ENCODE measurements at regions not wholly inside any gene's neighbourhood (a gene's known extent, or its start where the extent isn't known, plus 50 kb on each side); places are given as distances from the start of the nearest gene placed in this dataset.

DNA sequence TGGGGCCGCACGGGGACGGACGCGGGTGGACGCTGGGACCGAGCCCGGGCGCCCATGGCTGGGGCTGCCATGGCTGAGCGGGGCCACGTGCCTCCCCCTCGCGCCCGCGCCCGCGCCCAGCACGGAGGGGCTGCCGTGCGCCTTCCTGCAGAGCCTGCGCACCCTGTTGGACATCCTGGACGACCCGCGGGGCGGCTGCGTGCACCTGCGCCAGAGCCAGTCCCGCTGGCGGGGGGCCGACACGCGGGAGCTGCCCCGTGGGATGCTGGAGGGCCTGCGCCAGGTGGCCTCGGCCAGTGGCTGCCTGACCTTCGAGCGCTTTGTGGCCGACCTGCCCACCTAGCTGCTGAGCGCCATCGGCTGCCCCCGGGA is 72.5 kb upstream of the KCTD7 start:
- H3K36me3 ChIP-seq, result peaks cover 23% of the 10 kb centered on the region
- H3K9me3 ChIP-seq, result no peaks in the 10 kb centered on the region
- no peak for DNase-seq
- no peaks in the 10 kb centered on the region for H3K27me3 ChIP-seq
- H3K4me1 ChIP-seq, result no peaks in the 10 kb centered on the region
- H3K4me3 ChIP-seq (ENCODE audit: low read depth, low read length), result no peak overlapping the region
- TF ChIP-seq, protein P1, sequence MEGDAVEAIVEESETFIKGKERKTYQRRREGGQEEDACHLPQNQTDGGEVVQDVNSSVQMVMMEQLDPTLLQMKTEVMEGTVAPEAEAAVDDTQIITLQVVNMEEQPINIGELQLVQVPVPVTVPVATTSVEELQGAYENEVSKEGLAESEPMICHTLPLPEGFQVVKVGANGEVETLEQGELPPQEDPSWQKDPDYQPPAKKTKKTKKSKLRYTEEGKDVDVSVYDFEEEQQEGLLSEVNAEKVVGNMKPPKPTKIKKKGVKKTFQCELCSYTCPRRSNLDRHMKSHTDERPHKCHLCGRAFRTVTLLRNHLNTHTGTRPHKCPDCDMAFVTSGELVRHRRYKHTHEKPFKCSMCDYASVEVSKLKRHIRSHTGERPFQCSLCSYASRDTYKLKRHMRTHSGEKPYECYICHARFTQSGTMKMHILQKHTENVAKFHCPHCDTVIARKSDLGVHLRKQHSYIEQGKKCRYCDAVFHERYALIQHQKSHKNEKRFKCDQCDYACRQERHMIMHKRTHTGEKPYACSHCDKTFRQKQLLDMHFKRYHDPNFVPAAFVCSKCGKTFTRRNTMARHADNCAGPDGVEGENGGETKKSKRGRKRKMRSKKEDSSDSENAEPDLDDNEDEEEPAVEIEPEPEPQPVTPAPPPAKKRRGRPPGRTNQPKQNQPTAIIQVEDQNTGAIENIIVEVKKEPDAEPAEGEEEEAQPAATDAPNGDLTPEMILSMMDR (IDR thresholded peaks at IDR 0.05; ENCODE audit: low read depth, low read length), result no peak

DNA sequence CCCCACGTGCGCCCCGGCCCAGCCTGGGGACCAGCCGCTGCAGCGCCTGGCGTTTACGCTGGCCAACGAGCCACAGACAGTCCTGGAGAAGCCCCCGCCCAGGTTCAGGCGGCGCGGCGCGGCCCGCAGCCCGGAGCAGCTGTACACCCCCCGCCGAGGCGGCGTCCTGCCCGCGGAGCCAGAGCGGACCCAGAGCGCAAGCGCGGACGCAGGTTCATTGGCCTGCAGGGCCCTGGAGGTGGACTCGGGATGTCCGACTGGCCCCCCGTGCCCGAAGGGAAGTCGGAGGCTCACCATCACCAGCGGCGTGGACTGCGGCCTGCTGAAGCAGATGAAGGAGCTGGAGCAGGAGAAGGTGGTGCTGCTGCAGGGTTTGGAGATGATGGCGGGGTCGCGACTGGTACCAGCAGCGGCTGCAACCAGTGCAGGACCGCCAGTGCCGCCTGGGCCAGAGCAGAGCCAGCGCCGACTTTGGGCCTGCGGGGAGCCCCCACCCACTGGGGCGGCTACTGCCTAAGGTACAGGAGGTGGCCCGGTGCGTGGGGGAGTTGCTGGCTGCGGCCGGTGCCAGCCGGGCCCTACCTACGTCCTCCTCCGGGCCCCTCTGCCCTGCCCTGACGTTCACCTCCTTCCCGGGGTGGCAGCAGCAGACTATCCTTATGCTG is 72.0 kb upstream of the KCTD7 start:
- H3K4me3 ChIP-seq (ENCODE audit: low read depth, low read length), result no peak overlapping the region
- peaks cover 23% of the 10 kb centered on the region for H3K36me3 ChIP-seq
- TF ChIP-seq, protein P1 (IDR thresholded peaks at IDR 0.05; ENCODE audit: low read depth, low read length), result no peak
- no peaks in the 10 kb centered on the region for H3K4me1 ChIP-seq
- no peaks in the 10 kb centered on the region for H3K27me3 ChIP-seq
- no peak for DNase-seq
- no peaks in the 10 kb centered on the region for H3K9me3 ChIP-seq

DNA sequence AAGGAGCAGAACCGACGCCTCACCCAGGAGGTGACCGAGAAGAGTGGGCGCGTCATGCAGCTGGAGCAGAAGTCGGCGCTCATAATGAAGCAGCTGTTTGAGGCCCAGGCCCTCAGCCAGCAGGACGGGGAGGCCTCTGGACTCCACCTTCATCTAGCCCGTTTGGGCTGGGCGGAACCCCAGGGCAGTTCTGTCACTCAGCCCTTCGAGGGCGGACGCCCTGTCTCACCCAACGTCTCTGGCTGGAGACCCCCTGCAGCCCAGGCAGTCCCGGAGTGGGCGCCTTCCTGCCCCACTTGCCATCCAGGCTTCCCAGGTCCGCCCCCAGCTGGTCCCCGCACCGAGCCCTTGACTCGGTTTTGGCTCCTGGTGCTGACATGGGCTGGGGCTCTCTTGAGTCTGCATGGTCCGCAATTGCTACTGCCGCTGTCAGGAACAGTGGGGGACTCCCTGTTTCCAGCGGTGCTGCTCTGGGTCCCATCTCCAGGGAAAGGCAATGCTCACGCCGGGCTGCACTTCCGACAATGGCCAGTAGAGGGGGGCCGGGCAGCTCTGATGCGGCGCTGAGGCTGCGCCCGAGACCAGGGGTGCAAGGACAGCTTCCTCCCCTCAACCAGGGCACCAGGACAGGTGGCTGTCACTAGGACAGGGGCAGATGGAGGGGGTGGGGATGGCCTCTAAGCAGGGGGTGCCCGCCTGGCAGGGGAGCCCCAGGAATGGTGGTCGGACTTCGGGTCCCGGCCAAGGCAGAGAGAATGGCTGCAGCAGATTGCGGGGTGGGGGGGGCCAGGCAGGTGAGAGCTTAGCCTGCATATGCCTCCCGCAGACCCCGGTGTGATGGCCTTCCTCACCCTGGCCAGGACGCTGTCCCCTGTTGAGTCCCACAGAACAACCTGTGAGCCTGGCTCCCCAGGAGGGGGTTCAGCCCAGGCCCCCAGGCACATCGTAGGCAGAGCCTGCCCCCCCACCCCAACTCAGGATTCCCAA is 71.2 kb upstream of the KCTD7 start:
- Histone ChIP-seq H3K9me3 (no peaks in the 10 kb centered on the region), H3K36me3 (peaks cover 23% of the 10 kb centered on the region), H3K4me1 (no peaks in the 10 kb centered on the region), H3K27me3 (no peaks in the 10 kb centered on the region), H3K4me3 (ENCODE audit: low read depth, low read length) (no peak overlapping the region)
- peak; percentile 84 for DNase-seq
- TF ChIP-seq, protein P1 (IDR thresholded peaks at IDR 0.05; ENCODE audit: low read depth, low read length), result peak; percentile 92

DNA sequence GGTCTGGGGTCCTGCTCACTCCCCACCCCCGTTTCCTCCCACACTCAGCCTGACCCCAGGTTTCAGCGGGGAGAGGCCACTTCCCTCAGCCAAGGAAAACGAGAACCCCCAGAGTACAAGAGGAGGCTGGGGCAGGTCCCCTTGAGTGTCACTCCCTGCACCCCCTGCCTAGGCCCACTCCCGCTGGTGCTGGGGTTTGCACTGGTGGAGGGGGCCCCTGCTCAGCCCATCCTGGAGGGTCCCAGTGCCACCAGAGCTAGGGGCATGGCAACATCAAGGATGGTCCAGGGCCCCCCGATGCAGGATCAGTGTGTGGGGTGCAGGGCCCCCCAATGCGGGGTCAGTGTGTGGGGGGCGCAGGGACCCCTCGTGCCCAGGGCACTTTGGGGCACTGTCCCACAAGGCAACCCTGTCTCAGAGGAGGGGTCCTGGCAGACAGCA is 70.5 kb upstream of the KCTD7 start:
- H3K4me3 ChIP-seq (ENCODE audit: low read depth, low read length), result no peak overlapping the region
- H3K9me3 ChIP-seq, result no peaks in the 10 kb centered on the region
- no peak for DNase-seq
- H3K36me3 ChIP-seq, result peaks cover 23% of the 10 kb centered on the region
- H3K27me3 ChIP-seq, result no peaks in the 10 kb centered on the region
- TF ChIP-seq, protein P1 (IDR thresholded peaks at IDR 0.05; ENCODE audit: low read depth, low read length), result no peak
- H3K4me1 ChIP-seq, result no peaks in the 10 kb centered on the region

DNA sequence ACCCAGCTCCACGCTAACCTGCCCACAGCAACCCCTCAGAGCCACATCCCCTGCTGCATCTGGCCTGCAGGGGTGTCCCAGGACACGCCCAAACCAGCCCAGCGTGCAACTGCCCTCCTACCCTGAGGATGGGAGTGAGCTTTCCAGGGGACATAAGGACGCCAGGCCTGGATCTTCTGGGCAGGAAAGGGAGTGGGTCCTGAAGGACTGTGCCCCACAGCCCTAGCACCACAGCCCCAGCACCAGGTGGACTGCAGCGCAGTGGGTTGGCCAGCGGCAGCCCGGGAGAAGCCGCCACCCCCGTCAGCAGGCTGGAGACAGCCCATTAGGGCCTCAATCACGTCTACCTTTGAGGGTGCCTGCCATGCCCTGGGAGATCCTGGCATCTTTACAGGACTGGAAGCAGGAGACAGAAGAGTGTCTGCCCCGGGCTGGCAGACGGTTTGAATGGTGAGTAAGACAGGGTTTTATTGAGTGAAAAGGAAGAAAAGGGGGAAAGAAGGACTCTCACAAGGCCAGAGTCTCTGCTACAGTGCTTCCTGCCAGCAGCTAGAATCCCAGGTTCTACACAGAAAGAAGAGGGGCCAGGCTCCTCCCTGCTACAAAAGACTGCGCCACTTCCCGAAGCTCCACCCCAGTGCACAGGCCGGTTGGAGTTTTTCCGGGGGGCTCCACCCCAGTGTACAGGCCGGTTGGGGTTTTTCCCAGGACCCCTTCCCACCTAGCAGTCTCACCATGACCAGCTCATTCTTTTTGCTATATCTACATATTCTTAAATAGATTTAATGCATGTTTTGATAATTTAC is 69.8 kb upstream of the KCTD7 start:
- H3K4me3 ChIP-seq (ENCODE audit: low read depth, low read length), result no peak overlapping the region
- no peaks in the 10 kb centered on the region for H3K4me1 ChIP-seq
- H3K36me3 ChIP-seq, result peaks cover 22% of the 10 kb centered on the region
- TF ChIP-seq, protein P1 (IDR thresholded peaks at IDR 0.05; ENCODE audit: low read depth, low read length), result no peak
- DNase-seq, result peak; percentile 26
- H3K27me3 ChIP-seq, result no peaks in the 10 kb centered on the region
- no peaks in the 10 kb centered on the region for H3K9me3 ChIP-seq
